K562 (cell line): ENCODE measurements at regions not wholly inside any gene's neighbourhood (a gene's known extent, or its start where the extent isn't known, plus 50 kb on each side); places are given as distances from the start of the nearest gene placed in this dataset.

ENCODE experiments used
- ASH1L ChIP-seq: fragments of 450-650 bp; IDR thresholded peaks from 2 replicates; pipeline ENCODE4 v1.6.1; 2018; ENCODE audit warnings: borderline replicate concordance, mild to moderate bottlenecking, low read depth; ENCODE audit not compliant: partially characterized antibody
- CEBPB ChIP-seq: fragments of 450-650 bp; IDR thresholded peaks from 2 replicates; pipeline ENCODE4 v1.6.1; 2016; ENCODE audit warnings: missing genetic modification characterization, missing compliant biosample characterization
- KAT7 ChIP-seq: sonication (generic); formaldehyde crosslinking; IDR thresholded peaks from 2 replicates; pipeline ENCODE4 v1.8.0; 2022; ENCODE audit warnings: missing genetic modification reagents, mild to moderate bottlenecking, borderline replicate concordance
- PCBP1 ChIP-seq: fragments of 200-400 bp; formaldehyde crosslinking; IDR thresholded peaks from 2 replicates; pipeline ENCODE4 v1.6.1; 2018; ENCODE audit warnings: mild to moderate bottlenecking, low read depth, low read length; ENCODE audit not compliant: poor library complexity, severe bottlenecking
- POLR2AphosphoS2 ChIP-seq: IDR thresholded peaks from 2 replicates; pipeline ENCODE4 v1.6.1; 2012; ENCODE audit warnings: low read length, improper control_type of control experiment
- ZBTB7A ChIP-seq: IDR thresholded peaks from 2 replicates; pipeline ENCODE4 v1.6.1; 2011; ENCODE audit warnings: low read depth, mild to moderate bottlenecking, low read length, moderate library complexity, borderline replicate concordance; ENCODE audit not compliant: control insufficient read depth
- ZNF197 ChIP-seq: fragments of 200-800 bp; sonication (Bioruptor generic); IDR thresholded peaks from 2 replicates; pipeline ENCODE4 v1.6.1; 2016; ENCODE audit warnings: low read depth, missing genetic modification characterization, missing compliant biosample characterization
- TF ChIP-seq, protein P1 (sequence below): fragments of 450-650 bp; IDR thresholded peaks from 2 replicates; pipeline ENCODE4 v1.6.1; 2016; ENCODE audit warnings: low read depth
- TF ChIP-seq, protein P2 (sequence below): fragments of 450-650 bp; conservative IDR thresholded peaks from 2 replicates; pipeline ENCODE4 v1.6.1; 2016; ENCODE audit warnings: missing genetic modification characterization, low read depth, mild to moderate bottlenecking, missing compliant biosample characterization, moderate library complexity

DNA sequence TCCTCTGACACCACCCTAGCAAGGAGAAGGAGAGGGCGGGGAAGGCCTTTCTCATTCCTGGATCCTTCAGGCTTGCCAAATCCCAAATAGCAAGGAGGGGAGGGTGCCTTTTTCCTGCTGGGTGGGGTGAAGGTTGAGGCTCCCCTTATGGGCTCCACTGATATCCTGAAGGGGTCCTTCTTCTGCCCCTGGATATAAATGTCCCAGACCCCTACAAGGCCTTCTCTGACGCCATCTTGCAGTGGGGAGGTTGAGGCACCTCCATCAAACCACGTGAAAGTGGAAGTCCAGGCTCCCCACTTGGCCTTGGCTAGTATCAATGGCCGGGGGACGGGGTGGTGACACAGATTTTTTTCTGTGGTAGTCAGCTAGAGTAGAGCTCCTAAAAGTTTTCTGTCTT lies 371.3 kb downstream of the GLRX3 start (continued):
- TF ChIP-seq, protein P1, sequence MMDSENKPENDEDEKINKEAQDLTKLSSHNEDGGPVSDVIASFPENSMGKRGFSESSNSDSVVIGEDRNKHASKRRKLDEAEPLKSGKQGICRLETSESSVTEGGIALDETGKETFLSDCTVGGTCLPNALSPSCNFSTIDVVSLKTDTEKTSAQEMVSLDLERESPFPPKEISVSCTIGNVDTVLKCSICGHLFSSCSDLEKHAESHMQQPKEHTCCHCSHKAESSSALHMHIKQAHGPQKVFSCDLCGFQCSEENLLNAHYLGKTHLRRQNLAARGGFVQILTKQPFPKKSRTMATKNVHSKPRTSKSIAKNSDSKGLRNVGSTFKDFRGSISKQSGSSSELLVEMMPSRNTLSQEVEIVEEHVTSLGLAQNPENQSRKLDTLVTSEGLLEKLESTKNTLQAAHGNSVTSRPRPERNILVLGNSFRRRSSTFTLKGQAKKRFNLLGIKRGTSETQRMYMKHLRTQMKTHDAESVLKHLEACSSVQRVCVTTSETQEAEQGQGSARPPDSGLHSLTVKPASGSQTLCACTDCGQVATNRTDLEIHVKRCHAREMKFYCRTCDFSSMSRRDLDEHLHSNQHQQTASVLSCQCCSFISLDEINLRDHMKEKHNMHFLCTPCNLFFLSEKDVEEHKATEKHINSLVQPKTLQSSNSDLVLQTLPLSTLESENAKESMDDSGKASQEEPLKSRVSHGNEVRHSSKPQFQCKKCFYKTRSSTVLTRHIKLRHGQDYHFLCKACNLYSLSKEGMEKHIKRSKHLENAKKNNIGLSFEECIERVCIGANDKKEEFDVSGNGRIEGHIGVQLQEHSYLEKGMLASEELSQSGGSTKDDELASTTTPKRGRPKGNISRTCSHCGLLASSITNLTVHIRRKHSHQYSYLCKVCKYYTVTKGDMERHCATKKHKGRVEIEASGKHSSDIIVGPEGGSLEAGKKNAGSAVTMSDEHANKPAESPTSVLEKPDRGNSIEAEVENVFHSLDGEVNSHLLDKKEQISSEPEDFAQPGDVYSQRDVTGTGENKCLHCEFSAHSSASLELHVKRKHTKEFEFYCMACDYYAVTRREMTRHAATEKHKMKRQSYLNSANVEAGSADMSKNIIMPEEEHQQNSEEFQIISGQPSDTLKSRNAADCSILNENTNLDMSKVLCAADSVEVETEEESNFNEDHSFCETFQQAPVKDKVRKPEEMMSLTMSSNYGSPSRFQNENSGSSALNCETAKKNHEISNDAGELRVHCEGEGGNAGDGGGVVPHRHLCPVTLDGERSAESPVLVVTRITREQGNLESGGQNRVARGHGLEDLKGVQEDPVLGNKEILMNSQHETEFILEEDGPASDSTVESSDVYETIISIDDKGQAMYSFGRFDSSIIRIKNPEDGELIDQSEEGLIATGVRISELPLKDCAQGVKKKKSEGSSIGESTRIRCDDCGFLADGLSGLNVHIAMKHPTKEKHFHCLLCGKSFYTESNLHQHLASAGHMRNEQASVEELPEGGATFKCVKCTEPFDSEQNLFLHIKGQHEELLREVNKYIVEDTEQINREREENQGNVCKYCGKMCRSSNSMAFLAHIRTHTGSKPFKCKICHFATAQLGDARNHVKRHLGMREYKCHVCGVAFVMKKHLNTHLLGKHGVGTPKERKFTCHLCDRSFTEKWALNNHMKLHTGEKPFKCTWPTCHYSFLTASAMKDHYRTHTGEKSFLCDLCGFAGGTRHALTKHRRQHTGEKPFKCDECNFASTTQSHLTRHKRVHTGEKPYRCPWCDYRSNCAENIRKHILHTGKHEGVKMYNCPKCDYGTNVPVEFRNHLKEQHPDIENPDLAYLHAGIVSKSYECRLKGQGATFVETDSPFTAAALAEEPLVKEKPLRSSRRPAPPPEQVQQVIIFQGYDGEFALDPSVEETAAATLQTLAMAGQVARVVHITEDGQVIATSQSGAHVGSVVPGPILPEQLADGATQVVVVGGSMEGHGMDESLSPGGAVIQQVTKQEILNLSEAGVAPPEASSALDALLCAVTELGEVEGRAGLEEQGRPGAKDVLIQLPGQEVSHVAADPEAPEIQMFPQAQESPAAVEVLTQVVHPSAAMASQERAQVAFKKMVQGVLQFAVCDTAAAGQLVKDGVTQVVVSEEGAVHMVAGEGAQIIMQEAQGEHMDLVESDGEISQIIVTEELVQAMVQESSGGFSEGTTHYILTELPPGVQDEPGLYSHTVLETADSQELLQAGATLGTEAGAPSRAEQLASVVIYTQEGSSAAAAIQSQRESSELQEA, result no peak
- TF ChIP-seq ZNF197 (CRISPR knock-in tag) (no peak), ASH1L (no peak), PCBP1 (no peak), KAT7 (CRISPR knock-in tag) (no peak), POLR2AphosphoS2 (no peak), ZBTB7A (no peak), CEBPB (no peak)
- TF ChIP-seq, protein P2, sequence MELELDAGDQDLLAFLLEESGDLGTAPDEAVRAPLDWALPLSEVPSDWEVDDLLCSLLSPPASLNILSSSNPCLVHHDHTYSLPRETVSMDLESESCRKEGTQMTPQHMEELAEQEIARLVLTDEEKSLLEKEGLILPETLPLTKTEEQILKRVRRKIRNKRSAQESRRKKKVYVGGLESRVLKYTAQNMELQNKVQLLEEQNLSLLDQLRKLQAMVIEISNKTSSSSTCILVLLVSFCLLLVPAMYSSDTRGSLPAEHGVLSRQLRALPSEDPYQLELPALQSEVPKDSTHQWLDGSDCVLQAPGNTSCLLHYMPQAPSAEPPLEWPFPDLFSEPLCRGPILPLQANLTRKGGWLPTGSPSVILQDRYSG (tag), result no peak
